Prostate gland (tissue), 2 donors: ENCODE measurements at regions not wholly inside any gene's neighbourhood (a gene's known extent, or its start where the extent isn't known, plus 50 kb on each side); places are given as distances from the start of the nearest gene placed in this dataset.

Experiments
- DNase-seq: peaks from one replicate; pipeline ENCODE4 v3.0.0-alpha.2; 2019; ENCODE audit warnings: low spot score
- H3K27ac ChIP-seq, 2 donors: fragments of 200-600 bp; sonication (generic); 2 replicates each; pipeline ENCODE4 v1.5.1; 2017 to 2019
- H3K27me3 ChIP-seq: fragments of 200-600 bp; sonication (generic); replicated peaks from 2 replicates; pipeline ENCODE4 v1.5.1; 2019; ENCODE audit not compliant: insufficient read depth
- H3K36me3 ChIP-seq, 2 donors: fragments of 200-600 bp; sonication (generic); 1 replicate in 1 of 2; 2 replicates in 1 of 2; pipeline versions ENCODE4 v1.5.1 to v1.8.1; 2017 to 2019
- H3K4me1 ChIP-seq: fragments of 200-600 bp; sonication (generic); replicated peaks from 2 replicates; pipeline ENCODE4 v1.5.1; 2019
- H3K4me3 ChIP-seq, 2 donors: fragments of 200-600 bp; sonication (generic); 2 replicates each; pipeline ENCODE4 v1.5.1; 2017 to 2019
- H3K9me3 ChIP-seq: fragments of 200-600 bp; sonication (generic); 2 replicates; pipeline ENCODE4 v1.5.1; 2017
- CTCF ChIP-seq, 4 experiments: fragments of 200-600 bp in 2 of 4; fragments of 450-650 bp in 2 of 4; sonication (generic) in 2 of 4; IDR thresholded peaks; 1 replicate in 3 of 4; 2 replicates in 1 of 4; pipeline ENCODE4 v1.5.1; 2016 to 2019; ENCODE audit warnings: antibody characterized with exemption in 4 of 4, mild to moderate bottlenecking in 2 of 4, moderate library complexity in 2 of 4
- POLR2A ChIP-seq: fragments of 450-650 bp; IDR thresholded peaks from one replicate; pipeline ENCODE4 v1.6.1; 2016; ENCODE audit warnings: antibody characterized with exemption, mild to moderate bottlenecking
- POLR2AphosphoS5 ChIP-seq: sonication (generic); formaldehyde crosslinking; IDR thresholded peaks from one replicate; pipeline ENCODE4 v1.6.1; 2017; ENCODE audit warnings: antibody characterized with exemption
- WGBS: methylation state at CpG from one replicate; pipeline ENCODE4 v1.1.5; 2018; 5-methylcytosine and 5-hydroxymethylcytosine counted together
- intact Hi-C: fragments of 100-400 bp; cut with DNase I; formaldehyde crosslinking; loops from one replicate; pipeline ENCODE4 v1.14.2; 2022

GRCh38 chr13:100800283-100800875 lies 125.8 kb upstream of the TMTC4 start:
- TF ChIP-seq CTCF (IDR thresholded peaks at IDR 0.05) (no peak), POLR2AphosphoS5 (no peak), POLR2A (no peak)
- DNase-seq, result no peak
- Histone ChIP-seq H3K27me3 (no peaks in the 10 kb centered on the region), H3K36me3 (no peaks in the 10 kb centered on the region), H3K4me1 (no peaks in the 10 kb centered on the region), H3K4me3 (no peak overlapping the region), H3K9me3 (no peaks in the 10 kb centered on the region), H3K27ac (no peak overlapping the region)
- 54% methylated on average over 8 of the region's 8 CpGs for WGBS
- intact Hi-C loops, result no loop called here

- DNase-seq, result no peak
- no peaks in the 10 kb centered on the region for H3K36me3 ChIP-seq
- no peak overlapping the region for H3K4me3 ChIP-seq
- TF ChIP-seq POLR2AphosphoS5, result no peak
- TF ChIP-seq CTCF (IDR thresholded peaks at IDR 0.05), result no peak
- intact Hi-C loops, result no loop called here
- no peaks in the 10 kb centered on the region for H3K4me1 ChIP-seq
- H3K27ac ChIP-seq, result no peak overlapping the region
- H3K27me3 ChIP-seq, result no peaks in the 10 kb centered on the region
- WGBS, result 62% methylated on average over 2 of the region's 2 CpGs
- H3K9me3 ChIP-seq, result no peaks in the 10 kb centered on the region
Observed at GRCh38 chr13:100798739-100799361, 124.3 kb upstream of the TMTC4 start.

DNA sequence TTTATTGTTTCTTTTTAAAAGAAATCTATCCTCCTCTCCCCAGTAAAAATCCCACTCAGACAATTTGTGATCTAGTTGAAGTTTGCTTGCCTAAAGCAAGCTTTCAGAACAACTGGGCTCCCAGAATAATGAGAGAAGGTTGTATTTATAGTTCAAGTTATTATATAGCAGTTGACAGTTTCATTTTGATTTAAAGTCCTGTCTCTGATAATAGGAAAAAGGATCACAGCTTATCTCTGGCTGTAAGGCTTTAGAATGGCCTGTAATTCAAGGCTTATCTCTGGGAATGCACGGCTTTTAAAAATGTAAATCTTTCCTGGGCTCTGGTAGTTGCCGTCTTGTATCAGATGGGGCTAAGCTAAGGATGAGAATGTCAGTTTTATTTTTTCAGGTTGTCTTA lies 123.3 kb upstream of the TMTC4 start:
- H3K4me3 ChIP-seq, result no peak overlapping the region
- no peaks in the 10 kb centered on the region for H3K9me3 ChIP-seq
- no peak for DNase-seq
- no peak for TF ChIP-seq POLR2A
- TF ChIP-seq CTCF (IDR thresholded peaks at IDR 0.05), result no peak
- TF ChIP-seq POLR2AphosphoS5, result no peak
- intact Hi-C loops, result no loop called here
- no peaks in the 10 kb centered on the region for H3K36me3 ChIP-seq
- H3K4me1 ChIP-seq, result no peaks in the 10 kb centered on the region
- 20% methylated on average over 2 of the region's 2 CpGs for WGBS
- no peaks in the 10 kb centered on the region for H3K27me3 ChIP-seq
- no peak overlapping the region for H3K27ac ChIP-seq

- WGBS, result 74% methylated on average over 2 of the region's 2 CpGs
- intact Hi-C loops, result no loop called here
- Histone ChIP-seq H3K4me3 (no peak overlapping the region), H3K27me3 (no peaks in the 10 kb centered on the region), H3K27ac (no peak overlapping the region), H3K4me1 (no peaks in the 10 kb centered on the region), H3K36me3 (no peaks in the 10 kb centered on the region), H3K9me3 (no peaks in the 10 kb centered on the region)
- DNase-seq, result no peak
- TF ChIP-seq CTCF (IDR thresholded peaks at IDR 0.05) (no peak), POLR2AphosphoS5 (no peak), POLR2A (no peak)
Observed at GRCh38 chr13:100796463-100796862, 121.9 kb upstream of the TMTC4 start.

GRCh38 chr13:100794575-100794974 lies 120.0 kb upstream of the TMTC4 start:
- no peak for DNase-seq
- 97% methylated on average over 3 of the region's 3 CpGs for WGBS

More at GRCh38 chr13:100794575-100794974, 120.0 kb upstream of the TMTC4 start:
- Histone ChIP-seq H3K36me3 (no peaks in the 10 kb centered on the region), H3K9me3 (no peaks in the 10 kb centered on the region), H3K4me1 (no peaks in the 10 kb centered on the region), H3K27me3 (no peaks in the 10 kb centered on the region), H3K4me3 (no peak overlapping the region), H3K27ac (no peak overlapping the region)
- intact Hi-C loops, result no loop called here
- no peak for TF ChIP-seq CTCF (IDR thresholded peaks at IDR 0.05)
